SK-N-SH treated with all-trans-retinoic acid at 6 μM for 48 hours (cell line): ENCODE measurements at regions not wholly inside any gene's neighbourhood (a gene's known extent, or its start where the extent isn't known, plus 50 kb on each side); places are given as distances from the start of the nearest gene placed in this dataset.

Source experiments
- CREB5 ChIP-seq: fragments of 250-450 bp; sonication (Bioruptor Pico); IDR thresholded peaks from 2 replicates; pipeline ENCODE4 v1.5.1; 2020; ENCODE audit warnings: low read depth, mild to moderate bottlenecking, moderate library complexity
- CSDC2 ChIP-seq: fragments of 250-450 bp; sonication (Bioruptor Pico); IDR thresholded peaks from 2 replicates; pipeline ENCODE4 v1.5.0; 2020; ENCODE audit warnings: mild to moderate bottlenecking, moderate library complexity
- PATZ1 ChIP-seq: fragments of 250-450 bp; sonication (Bioruptor Pico); IDR thresholded peaks from 2 replicates; pipeline ENCODE4 v1.8.0; 2020; ENCODE audit warnings: mild to moderate bottlenecking, moderate library complexity, borderline replicate concordance
- POU6F1 ChIP-seq: fragments of 250-450 bp; sonication (Bioruptor Pico); IDR thresholded peaks from 2 replicates; pipeline ENCODE4 v1.8.0; 2021; ENCODE audit warnings: low read depth, mild to moderate bottlenecking, moderate library complexity, borderline replicate concordance
- PPARA ChIP-seq: fragments of 250-450 bp; sonication (Bioruptor Pico); IDR thresholded peaks from 2 replicates; pipeline ENCODE4 v1.5.0; 2020; ENCODE audit warnings: mild to moderate bottlenecking, borderline replicate concordance
- RARB ChIP-seq: fragments of 250-450 bp; sonication (Bioruptor Pico); IDR thresholded peaks from 2 replicates; pipeline ENCODE4 v1.8.0; 2021; ENCODE audit warnings: mild to moderate bottlenecking, moderate library complexity
- SNAI2 ChIP-seq: fragments of 250-450 bp; sonication (Bioruptor Pico); IDR thresholded peaks from 2 replicates; pipeline ENCODE4 v1.5.0; 2020; ENCODE audit warnings: mild to moderate bottlenecking, moderate library complexity
- TCF4 ChIP-seq: fragments of 250-450 bp; sonication (Bioruptor Pico); IDR thresholded peaks from 2 replicates; pipeline ENCODE4 v1.8.0; 2021; ENCODE audit warnings: mild to moderate bottlenecking, moderate library complexity, borderline replicate concordance
- ZFP3 ChIP-seq: fragments of 250-450 bp; sonication (Bioruptor Pico); IDR thresholded peaks from 2 replicates; pipeline ENCODE4 v1.5.0; 2020; ENCODE audit warnings: mild to moderate bottlenecking, moderate library complexity
- ZNF70 ChIP-seq: fragments of 450-650 bp; formaldehyde crosslinking; IDR thresholded peaks from 2 replicates; pipeline ENCODE4 v1.5.0; 2020; ENCODE audit warnings: mild to moderate bottlenecking, moderate library complexity

- TF ChIP-seq PATZ1 (CRISPR knock-in tag) = no peak
- TF ChIP-seq ZNF70 (CRISPR knock-in tag) = no peak
- no peak for TF ChIP-seq POU6F1 (CRISPR knock-in tag)
- TF ChIP-seq RARB (CRISPR knock-in tag) = no peak
- no peak for TF ChIP-seq SNAI2 (CRISPR knock-in tag)
- TF ChIP-seq CREB5 (CRISPR knock-in tag) = no peak
- no peak for TF ChIP-seq ZFP3
- no peak for TF ChIP-seq TCF4 (CRISPR knock-in tag)
- TF ChIP-seq CSDC2 = no peak
- no peak for TF ChIP-seq PPARA (CRISPR knock-in tag)
Measured at GRCh38 chrX:99495453-99495852, 914.6 kb downstream of the PCDH19 start.
